Adrenal gland (tissue), 9 donors: ENCODE measurements at regions not wholly inside any gene's neighbourhood (a gene's known extent, or its start where the extent isn't known, plus 50 kb on each side); places are given as distances from the start of the nearest gene placed in this dataset.

Experiments used
- DNase-seq, 7 donors: peaks; one replicate each; pipeline ENCODE4 v3.0.0-alpha.2; 2019 to 2020
- H3K27ac ChIP-seq, 5 donors: fragments of 200-600 bp; sonication (generic) in 4 of 5; 1 replicate in 3 of 5; 2 replicates in 2 of 5; pipeline versions ENCODE4 v1.5.1 to v1.8.0; 2016 to 2020; ENCODE audit warnings: mild to moderate bottlenecking in 1 of 5
- H3K27me3 ChIP-seq: fragments of 200-600 bp; 2 replicates; pipeline ENCODE4 v1.8.0; 2021
- H3K36me3 ChIP-seq, 2 donors: fragments of 200-600 bp; replicated peaks in 1 of 2; 1 replicate in 1 of 2; 2 replicates in 1 of 2; pipeline versions ENCODE4 v1.5.1 to v1.8.0; 2018 to 2022
- H3K4me1 ChIP-seq, 2 donors: fragments of 200-600 bp; replicated peaks in 1 of 2; 1 replicate in 1 of 2; 2 replicates in 1 of 2; pipeline versions ENCODE4 v1.5.1 to v1.8.0; 2018 to 2021
- H3K4me3 ChIP-seq, 4 donors: fragments of 200-600 bp; sonication (generic) in 3 of 4; one replicate each; pipeline ENCODE4 v1.5.1; 2016 to 2018
- H3K9me3 ChIP-seq, 3 donors: fragments of 200-600 bp; sonication (generic) in 1 of 3; replicated peaks in 1 of 3; 1 replicate in 2 of 3; 2 replicates in 1 of 3; pipeline versions ENCODE4 v1.5.1 to v1.8.0; 2016 to 2021
- POLR2A ChIP-seq, 2 donors: fragments of 450-650 bp; IDR thresholded peaks; one replicate each; pipeline ENCODE4 v1.6.1; 2017; ENCODE audit warnings: antibody characterized with exemption in 2 of 2, mild to moderate bottlenecking in 2 of 2, moderate library complexity in 1 of 2
- WGBS, 4 donors: extraction: QIAGEN DNeasy Blood & Tissue Kit in 2 of 4; methylation state at CpG; one replicate each; pipeline versions ENCODE4 v1.1.5 to v1.1.7; 2013 to 2017; 5-methylcytosine and 5-hydroxymethylcytosine counted together
- intact Hi-C, 2 donors: fragments of 100-400 bp; cut with DNase I; formaldehyde crosslinking; loops; one replicate each; pipeline versions ENCODE4 v1.14.1 to v1.15.0; 2022 to 2023
- TF ChIP-seq, protein P1 (sequence below), 6 experiments: fragments of 450-650 bp in 4 of 6; fragments of 200-600 bp in 2 of 6; sonication (generic) in 1 of 6; IDR thresholded peaks; 1 replicate in 5 of 6; 2 replicates in 1 of 6; pipeline versions ENCODE4 v1.5.1 to v1.8.0; 2016 to 2021; ENCODE audit warnings: antibody characterized with exemption in 6 of 6, mild to moderate bottlenecking in 2 of 6, moderate library complexity in 1 of 6
- donor health status: healthy with polysubstance abuse.
- donor health status: Bipolar disorder and iron deficiency.
- donor health status: DM: yes; HTN: yes; CAD: no.
- donor health status: DM: no; HTN: no; CAD: no.
- donor health status: DM: no; HTN: no; CAD: no.

DNA sequence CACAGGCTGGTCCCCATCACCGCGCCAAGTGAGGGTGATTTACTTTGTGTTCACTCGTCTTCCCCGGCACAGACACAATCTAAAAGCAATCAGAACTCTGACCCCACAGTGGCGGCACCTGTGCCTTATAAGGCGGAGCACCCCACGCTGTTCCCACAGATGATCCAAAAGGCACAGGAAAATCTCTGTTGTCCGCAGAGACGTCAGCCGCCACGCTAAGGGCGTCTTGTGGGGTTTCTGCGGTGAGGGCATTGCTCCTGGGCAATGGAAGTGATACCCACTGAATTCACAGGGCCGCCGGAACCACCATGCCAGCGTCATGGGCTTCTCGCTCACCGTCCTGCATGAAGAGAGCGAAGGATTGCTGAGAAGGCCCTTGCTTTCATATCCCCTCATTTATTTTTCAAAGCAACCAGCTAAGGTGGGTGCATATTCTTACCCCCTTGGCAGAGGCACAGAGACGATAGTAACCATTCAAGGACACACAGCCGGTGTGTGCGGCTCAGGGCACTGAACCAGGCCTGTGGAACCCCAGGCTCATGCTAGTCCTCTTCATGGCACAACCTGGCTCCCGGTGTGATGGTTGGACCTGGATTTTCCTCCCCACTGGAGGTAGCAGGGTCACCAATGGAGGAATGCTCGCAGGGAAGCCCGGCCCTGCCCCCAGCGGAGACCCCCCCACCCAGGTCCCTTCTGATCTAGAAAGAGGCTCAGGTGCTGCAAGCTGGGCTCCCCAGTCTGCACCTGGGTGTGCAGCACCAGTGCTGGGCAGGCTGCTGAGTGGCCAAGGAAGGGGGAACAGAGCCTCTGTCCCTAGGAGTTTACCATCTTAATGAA is 279.0 kb downstream of the TCERG1L start:
- Histone ChIP-seq H3K27ac (no peak overlapping the region), H3K4me3 (no peak overlapping the region), H3K4me1 (no peaks in the 10 kb centered on the region), H3K27me3 (no peaks in the 10 kb centered on the region), H3K9me3 (no peaks in the 10 kb centered on the region), H3K36me3 (no peaks in the 10 kb centered on the region)
- DNase-seq, result no peak
- intact Hi-C loops, result no loop called here
- WGBS, 4 donors, result 73 to 85% (median 81%) methylated on average over 19 to 26 of the region's 26 CpGs
- no peak for TF ChIP-seq POLR2A (IDR thresholded peaks at IDR 0.05)
- TF ChIP-seq, protein P1, sequence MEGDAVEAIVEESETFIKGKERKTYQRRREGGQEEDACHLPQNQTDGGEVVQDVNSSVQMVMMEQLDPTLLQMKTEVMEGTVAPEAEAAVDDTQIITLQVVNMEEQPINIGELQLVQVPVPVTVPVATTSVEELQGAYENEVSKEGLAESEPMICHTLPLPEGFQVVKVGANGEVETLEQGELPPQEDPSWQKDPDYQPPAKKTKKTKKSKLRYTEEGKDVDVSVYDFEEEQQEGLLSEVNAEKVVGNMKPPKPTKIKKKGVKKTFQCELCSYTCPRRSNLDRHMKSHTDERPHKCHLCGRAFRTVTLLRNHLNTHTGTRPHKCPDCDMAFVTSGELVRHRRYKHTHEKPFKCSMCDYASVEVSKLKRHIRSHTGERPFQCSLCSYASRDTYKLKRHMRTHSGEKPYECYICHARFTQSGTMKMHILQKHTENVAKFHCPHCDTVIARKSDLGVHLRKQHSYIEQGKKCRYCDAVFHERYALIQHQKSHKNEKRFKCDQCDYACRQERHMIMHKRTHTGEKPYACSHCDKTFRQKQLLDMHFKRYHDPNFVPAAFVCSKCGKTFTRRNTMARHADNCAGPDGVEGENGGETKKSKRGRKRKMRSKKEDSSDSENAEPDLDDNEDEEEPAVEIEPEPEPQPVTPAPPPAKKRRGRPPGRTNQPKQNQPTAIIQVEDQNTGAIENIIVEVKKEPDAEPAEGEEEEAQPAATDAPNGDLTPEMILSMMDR (IDR thresholded peaks at IDR 0.05), result no peak

DNA sequence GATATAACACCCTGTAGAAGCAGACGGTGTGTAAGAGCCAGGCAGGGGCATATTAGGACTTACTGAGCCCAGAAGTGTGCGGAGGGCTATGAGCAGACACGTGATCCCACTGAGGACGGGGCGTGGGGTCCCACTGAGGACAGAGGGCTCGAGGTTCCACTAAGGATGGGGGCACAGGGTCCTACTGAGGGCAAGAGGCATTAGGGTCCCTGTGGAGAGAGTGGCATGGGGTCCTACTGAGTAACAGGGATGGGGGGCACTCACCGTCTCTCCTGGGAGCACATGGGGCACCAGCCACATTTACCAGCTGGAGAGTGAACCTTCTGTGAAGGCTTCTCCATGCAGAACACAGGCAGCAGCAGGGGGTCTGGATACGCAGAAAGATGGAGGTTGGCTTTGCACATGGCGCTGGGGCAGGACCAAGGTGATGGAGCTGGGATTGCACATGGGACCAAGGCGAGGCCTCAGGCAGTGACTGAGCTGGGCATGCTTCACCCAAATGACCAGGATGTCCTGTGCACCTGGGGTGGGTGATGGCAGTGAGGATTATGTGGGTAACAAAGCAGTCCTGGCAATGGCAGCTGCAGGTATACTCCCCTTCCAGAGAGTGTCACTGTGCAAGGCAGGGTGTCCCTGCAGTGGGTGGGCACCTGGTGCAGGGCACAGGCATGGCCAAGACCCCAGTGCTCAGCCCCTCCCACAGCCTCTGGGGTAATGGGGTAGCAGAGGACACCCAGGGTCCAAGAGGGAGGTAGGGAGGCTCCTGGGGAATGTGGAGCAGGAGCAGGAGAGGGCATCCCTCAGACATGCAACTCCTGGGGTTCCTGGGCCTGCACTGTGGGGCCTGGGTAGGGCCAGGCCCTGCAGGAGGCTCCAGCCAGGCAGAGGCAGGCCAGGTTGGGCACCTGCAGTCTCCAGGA is 278.1 kb downstream of the TCERG1L start:
- no peak for TF ChIP-seq POLR2A (IDR thresholded peaks at IDR 0.05)
- TF ChIP-seq, protein P1 (IDR thresholded peaks at IDR 0.05), result no peak
- H3K27ac ChIP-seq, result no peak overlapping the region
- intact Hi-C loops, result no loop called here
- no peaks in the 10 kb centered on the region for H3K9me3 ChIP-seq
- no peak overlapping the region for H3K4me3 ChIP-seq
- no peaks in the 10 kb centered on the region for H3K36me3 ChIP-seq
- no peak for DNase-seq
- 69 to 77% (median 72%) methylated on average over 9 to 10 of the region's 10 CpGs for WGBS, 4 donors
- H3K4me1 ChIP-seq, result no peaks in the 10 kb centered on the region
- no peaks in the 10 kb centered on the region for H3K27me3 ChIP-seq

DNA sequence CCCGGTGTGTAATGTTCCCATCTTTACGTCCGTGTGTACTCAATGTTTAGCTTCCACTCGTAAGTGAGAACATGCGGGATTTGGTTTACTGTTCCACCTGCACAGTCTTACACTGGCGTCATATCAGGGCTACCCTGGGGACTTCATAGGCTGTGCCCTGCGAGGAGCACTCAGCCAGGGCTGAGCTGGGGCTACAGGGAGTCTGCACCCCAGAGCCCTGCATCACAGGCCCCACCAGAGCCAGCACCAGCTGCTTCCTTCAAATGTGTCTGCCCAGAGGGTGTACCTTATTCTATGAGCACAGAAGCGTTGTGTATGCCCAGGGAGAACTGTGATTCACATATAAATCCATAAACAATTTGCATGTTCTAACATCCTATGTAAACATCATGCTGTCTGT is 277.1 kb downstream of the TCERG1L start:
- intact Hi-C loops, result no loop called here
- no peak overlapping the region for H3K27ac ChIP-seq
- no peaks in the 10 kb centered on the region for H3K36me3 ChIP-seq
- H3K27me3 ChIP-seq, result no peaks in the 10 kb centered on the region
- DNase-seq, result no peak
- no peak for TF ChIP-seq POLR2A (IDR thresholded peaks at IDR 0.05)
- TF ChIP-seq, protein P1 (IDR thresholded peaks at IDR 0.05), result no peak
- 77 to 85% (median 85%) methylated on average over 6 to 8 of the region's 8 CpGs for WGBS, 4 donors
- no peak overlapping the region for H3K4me3 ChIP-seq
- no peaks in the 10 kb centered on the region for H3K4me1 ChIP-seq
- no peaks in the 10 kb centered on the region for H3K9me3 ChIP-seq

DNA sequence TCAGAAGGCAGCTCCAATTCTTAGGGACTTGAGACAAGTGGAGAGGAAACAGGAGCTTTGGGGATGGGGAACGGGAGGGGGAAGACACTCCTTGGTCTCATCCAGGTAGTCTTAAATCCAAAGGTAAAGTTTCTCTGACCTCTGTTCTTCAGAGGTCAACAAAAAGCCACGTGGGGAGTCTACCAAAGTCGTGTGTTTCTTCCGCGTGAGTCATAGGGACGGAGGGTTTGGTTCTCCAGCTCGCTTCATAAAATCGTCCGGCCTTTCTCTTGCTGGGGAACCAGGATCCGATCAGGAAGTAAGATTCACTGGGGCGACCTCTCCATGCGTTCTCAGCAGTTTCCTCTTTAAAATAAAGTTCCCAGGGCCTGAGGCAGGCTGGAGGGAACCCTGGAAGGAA is 275.7 kb downstream of the TCERG1L start:
- WGBS, 4 donors, result 29 to 63% (median 55%) methylated on average over 9 to 12 of the region's 12 CpGs
- TF ChIP-seq, protein P1 (IDR thresholded peaks at IDR 0.05), result no peak
- no peak for TF ChIP-seq POLR2A (IDR thresholded peaks at IDR 0.05)
- intact Hi-C loops, result no loop called here
- Histone ChIP-seq H3K4me3 (no peak overlapping the region), H3K4me1 (no peaks in the 10 kb centered on the region), H3K27ac (no peak overlapping the region), H3K27me3 (no peaks in the 10 kb centered on the region), H3K36me3 (no peaks in the 10 kb centered on the region), H3K9me3 (no peaks in the 10 kb centered on the region)
- DNase-seq, result no peak
